K562 (cell line): ENCODE measurements at regions not wholly inside any gene's neighbourhood (a gene's known extent, or its start where the extent isn't known, plus 50 kb on each side); places are given as distances from the start of the nearest gene placed in this dataset.

ENCODE experiments used
- ATAC-seq: fragments of 200-7000 bp; cut with Tn5 transposase; 3 replicates; pipeline ENCODE4 v1.9.1; 2020; ENCODE audit warnings: moderate library complexity
- BruUV-seq: library from RNA; stranded (reverse); fragments of 400-500 nt; replicated peaks from 2 replicates; lab custom pipeline; 2021; lab: Mats Ljungman, UMichigan
- CTCF ChIA-PET: fragments of 300-600 bp; formaldehyde crosslinking; extraction: SDS; loops from one replicate; lab custom pipeline; 2021; ENCODE audit warnings: low intra/inter-chr PET ratio; lab: Yijun Ruan, JAX
- POLR2A ChIA-PET: fragments of 300-600, 350-650 bp; sonication (Branson Sonifier 250); formaldehyde crosslinking; extraction: SDS; loops from one replicate; lab custom pipeline; 2021; ENCODE audit warnings: antibody characterized with exemption, inconsistent platforms; lab: Yijun Ruan, JAX
- DNase-seq, 4 experiments: peaks; one replicate each; pipeline versions ENCODE4 v3.0.0 to v3.0.0-alpha.2; 2011 to 2018; ENCODE audit warnings: low spot score in 3 of 4, mixed read lengths in 3 of 4; ENCODE audit errors: extremely low read depth in 1 of 4
- FAIRE-seq: peaks from 2 replicates; lab custom pipeline; 2011; peaks lifted over from hg19 to GRCh38; lab: Jason Lieb, UNC
- H2AFZ ChIP-seq: 2 replicates; pipeline ENCODE4 v1.6.0; 2011; ENCODE audit warnings: low read depth, low read length, control low read depth, inconsistent platforms
- H3K27ac ChIP-seq: fragments of 200-600 bp; 3 replicates; pipeline ENCODE4 v1.8.0; 2011; ENCODE audit warnings: low read depth, mild to moderate bottlenecking, control low read depth, inconsistent platforms, low read length, moderate library complexity, mixed read lengths; ENCODE audit errors: extremely low read depth
- H3K27me3 ChIP-seq, 2 experiments: fragments of 300-600 bp in 1 of 2; 2 replicates in 1 of 2; 3 replicates in 1 of 2; pipeline versions ENCODE4 v1.6.0 to v1.8.0; 2011; ENCODE audit warnings: inconsistent platforms in 2 of 2, low read length in 2 of 2, mild to moderate bottlenecking in 1 of 2, mixed read lengths in 1 of 2, moderate library complexity in 1 of 2; ENCODE audit not compliant: control insufficient read depth in 2 of 2, insufficient read depth in 2 of 2
- H3K36me3 ChIP-seq: fragments of 300-600 bp; 3 replicates; pipeline ENCODE4 v1.8.0; 2011; ENCODE audit warnings: mild to moderate bottlenecking, low read length, inconsistent platforms; ENCODE audit not compliant: control insufficient read depth, insufficient read depth
- H3K4me1 ChIP-seq, 2 experiments: fragments of 200-600 bp in 1 of 2; replicated peaks in 1 of 2; 2 replicates in 1 of 2; 3 replicates in 1 of 2; pipeline versions ENCODE4 v1.5.1 to v1.8.0; 2011; ENCODE audit warnings: inconsistent platforms in 2 of 2, low read length in 2 of 2, mild to moderate bottlenecking in 1 of 2, mixed read lengths in 1 of 2, moderate library complexity in 1 of 2; ENCODE audit not compliant: control insufficient read depth in 2 of 2, insufficient read depth in 2 of 2
- H3K4me2 ChIP-seq: 2 replicates; pipeline ENCODE4 v1.6.1; 2011; ENCODE audit warnings: low read length, control low read depth, inconsistent platforms, mixed read lengths; ENCODE audit not compliant: insufficient read depth
- H3K4me3 ChIP-seq: fragments of 200-600 bp; sonication (generic), shearing (Covaris generic); 2 replicates; pipeline ENCODE4 v1.5.1; 2016; ENCODE audit warnings: control low read depth, inconsistent platforms
- H3K79me2 ChIP-seq: fragments of 200-600 bp; 3 replicates; pipeline ENCODE4 v1.8.0; 2011; ENCODE audit warnings: low read length, inconsistent platforms; ENCODE audit not compliant: control insufficient read depth, insufficient read depth
- H3K9ac ChIP-seq, 2 experiments: 2 replicates each; pipeline versions ENCODE4 v1.6.0 to v1.6.1; 2011; ENCODE audit warnings: low read depth in 2 of 2, low read length in 2 of 2, control low read depth in 1 of 2, inconsistent platforms in 1 of 2, mild to moderate bottlenecking in 1 of 2, mixed read lengths in 1 of 2; ENCODE audit not compliant: insufficient read depth in 1 of 2
- H3K9me1 ChIP-seq: one replicate; pipeline ENCODE4 v1.6.0; 2011; ENCODE audit warnings: inconsistent platforms, mild to moderate bottlenecking, low read length, moderate library complexity; ENCODE audit not compliant: control insufficient read depth, insufficient read depth
- H3K9me3 ChIP-seq: replicated peaks from 2 replicates; pipeline ENCODE4 v1.5.1; 2011; ENCODE audit warnings: low read depth, low read length, inconsistent platforms; ENCODE audit not compliant: control insufficient read depth, insufficient read depth
- H4K20me1 ChIP-seq: replicated peaks from 2 replicates; pipeline ENCODE4 v1.6.1; 2011; ENCODE audit warnings: low read length, inconsistent platforms, mixed read lengths; ENCODE audit not compliant: control insufficient read depth, insufficient read depth
- ASH1L ChIP-seq: fragments of 450-650 bp; IDR thresholded peaks from 2 replicates; pipeline ENCODE4 v1.6.1; 2018; ENCODE audit warnings: borderline replicate concordance, mild to moderate bottlenecking, low read depth; ENCODE audit not compliant: partially characterized antibody
- BRD9 ChIP-seq: fragments of 450-650 bp; IDR thresholded peaks from 2 replicates; pipeline ENCODE4 v1.6.1; 2018; ENCODE audit warnings: low read depth; ENCODE audit not compliant: partially characterized antibody
- CREB1 ChIP-seq, 2 experiments: sonication (generic) in 1 of 2; formaldehyde crosslinking in 1 of 2; IDR thresholded peaks; 2 replicates each; pipeline versions ENCODE4 v1.6.1 to v1.8.0; 2012 to 2022; ENCODE audit warnings: inconsistent platforms in 1 of 2, mild to moderate bottlenecking in 1 of 2, missing genetic modification reagents in 1 of 2, moderate library complexity in 1 of 2
- CTBP1 ChIP-seq: fragments of 450-650 bp; IDR thresholded peaks from 2 replicates; pipeline ENCODE4 v1.6.1; 2016; ENCODE audit warnings: borderline replicate concordance
- CXXC5 ChIP-seq: fragments of 250-450 bp; sonication (Bioruptor Pico); IDR thresholded peaks from 2 replicates; pipeline ENCODE4 v1.8.0; 2022; ENCODE audit warnings: inconsistent platforms, mild to moderate bottlenecking, moderate library complexity
- E2F6 ChIP-seq, 2 experiments: IDR thresholded peaks; 2 replicates each; pipeline ENCODE4 v1.6.1; 2011; ENCODE audit warnings: borderline replicate concordance in 1 of 2, control low read depth in 1 of 2, low read depth in 1 of 2, low read length in 1 of 2, mild to moderate bottlenecking in 1 of 2, mixed read lengths in 1 of 2, moderate library complexity in 1 of 2; ENCODE audit not compliant: insufficient read depth in 1 of 2, insufficient read length in 1 of 2, poor library complexity in 1 of 2, severe bottlenecking in 1 of 2; ENCODE audit errors: extremely low read depth in 1 of 2
- ETV6 ChIP-seq, 3 experiments: fragments of 150-350 bp in 1 of 3; sonication (generic) in 1 of 3; formaldehyde crosslinking in 1 of 3; IDR thresholded peaks; 2 replicates each; pipeline versions ENCODE4 v1.6.1 to v1.8.0; 2014 to 2022; ENCODE audit warnings: borderline replicate concordance in 2 of 3, low read depth in 2 of 3, antibody characterized with exemption in 1 of 3, low read length in 1 of 3, mild to moderate bottlenecking in 1 of 3, missing genetic modification reagents in 1 of 3
- FOXA3 ChIP-seq, 2 experiments: fragments of 450-650 bp in 1 of 2; sonication (generic) in 1 of 2; formaldehyde crosslinking; IDR thresholded peaks in 1 of 2; conservative IDR thresholded peaks in 1 of 2; 2 replicates each; pipeline versions ENCODE4 v1.4.0 to v1.8.0; 2020 to 2022; ENCODE audit warnings: mild to moderate bottlenecking in 2 of 2, missing genetic modification reagents in 1 of 2
- FOXM1 ChIP-seq, 2 experiments: fragments of 450-650 bp in 1 of 2; sonication (generic) in 1 of 2; formaldehyde crosslinking in 1 of 2; IDR thresholded peaks; 2 replicates each; pipeline versions ENCODE4 v1.6.1 to v1.9.0; 2017 to 2022; ENCODE audit warnings: low read depth in 2 of 2, mild to moderate bottlenecking in 2 of 2, missing genetic modification reagents in 1 of 2, moderate library complexity in 1 of 2
- HLTF ChIP-seq: fragments of 450-650 bp; IDR thresholded peaks from 2 replicates; pipeline ENCODE4 v1.6.1; 2016
- MAZ ChIP-seq, 2 experiments: fragments of 450-650 bp in 1 of 2; sonication (generic) in 1 of 2; formaldehyde crosslinking; IDR thresholded peaks in 1 of 2; conservative IDR thresholded peaks in 1 of 2; 2 replicates each; pipeline versions ENCODE4 v1.4.0 to v1.5.0; 2020; ENCODE audit warnings: mild to moderate bottlenecking in 1 of 2, missing genetic modification reagents in 1 of 2
- MTA3 ChIP-seq: fragments of 450-650 bp; formaldehyde crosslinking; IDR thresholded peaks from 2 replicates; pipeline ENCODE4 v1.6.1; 2017; ENCODE audit warnings: mild to moderate bottlenecking, borderline replicate concordance
- PHF8 ChIP-seq: fragments of 200-600 bp; sonication (generic); IDR thresholded peaks from 2 replicates; pipeline ENCODE4 v1.6.1; 2012; ENCODE audit warnings: mixed run types, mild to moderate bottlenecking, inconsistent platforms, low read length, moderate library complexity, borderline replicate concordance
- RNF2 ChIP-seq: sonication (generic); IDR thresholded peaks from 2 replicates; pipeline ENCODE4 v1.6.1; 2016
- STAT5A ChIP-seq: IDR thresholded peaks from 2 replicates; pipeline ENCODE4 v1.6.1; 2012; ENCODE audit warnings: low read length, inconsistent platforms, borderline replicate concordance
- ZNF239 ChIP-seq: fragments of 250-450 bp; sonication (Bioruptor Pico); IDR thresholded peaks from 2 replicates; pipeline ENCODE4 v1.4.0; 2020; ENCODE audit warnings: mild to moderate bottlenecking
- ZNF586 ChIP-seq: fragments of 450-650 bp; formaldehyde crosslinking; conservative IDR thresholded peaks from 2 replicates; pipeline ENCODE4 v1.4.0; 2020; ENCODE audit warnings: mild to moderate bottlenecking, moderate library complexity
- ZNF589 ChIP-seq: fragments of 200-800 bp; sonication (Bioruptor generic); IDR thresholded peaks from 2 replicates; pipeline ENCODE4 v1.6.1; 2016; ENCODE audit warnings: low read depth, missing genetic modification characterization, missing compliant biosample characterization
- ZNF668 ChIP-seq: fragments of 250-450 bp; sonication (Bioruptor Pico); IDR thresholded peaks from 2 replicates; pipeline ENCODE4 v1.8.0; 2022; ENCODE audit warnings: mild to moderate bottlenecking, inconsistent platforms
- WGBS: fragments of 100-300 bp; shearing (Covaris generic); methylation state at CpG from one replicate; pipeline ENCODE4 v1.1.6; 2016; ENCODE audit warnings: low coverage, mixed read lengths; ENCODE audit not compliant: insufficient coverage; ENCODE audit errors: missing lambda C conversion rate; 5-methylcytosine and 5-hydroxymethylcytosine counted together
- in situ Hi-C: fragments of 300-500 bp; cut with MboI; formaldehyde crosslinking; loops from 4 replicates; pipeline ENCODE4 v1.15.0; 2018; ENCODE audit warnings: inconsistent platforms, mixed read lengths
- intact Hi-C: fragments of 100-400 bp; cut with micrococcal nuclease; formaldehyde crosslinking; loops from 2 replicates; pipeline ENCODE4 v1.14.2; 2022

GRCh38 chr6:951399-952181, 258.7 kb upstream of the EXOC2 start:
- Histone ChIP-seq H3K4me1 (no peaks in the 10 kb centered on the region), H3K27me3 (peaks cover 0 to 9% of the 10 kb centered on the region in 2 experiments; a peak in 1 of 5 replicates), H3K27ac (no peak overlapping the region), H3K36me3 (no peaks in the 10 kb centered on the region), H3K9me1 (no peaks in the 10 kb centered on the region), H3K4me3 (no peak overlapping the region), H3K79me2 (no peaks in the 10 kb centered on the region), H4K20me1 (no peaks in the 10 kb centered on the region), H3K4me2 (no peak overlapping the region), H2AFZ (no peak overlapping the region), H3K9me3 (no peaks in the 10 kb centered on the region), H3K9ac (no peak overlapping the region)
- 1% methylated on average over 9 of the region's 9 CpGs for WGBS
- TF ChIP-seq CXXC5 (CRISPR knock-in tag) (no peak), FOXM1 (IDR thresholded peaks at IDR 0.05; ENCODE audit: low read depth) (no peak), FOXM1 (CRISPR knock-in tag; IDR thresholded peaks at IDR 0.05; ENCODE audit: low read depth) (no peak), RNF2 (no peak), ZNF589 (CRISPR knock-in tag) (no peak), BRD9 (no peak), ZNF239 (no peak), E2F6 (IDR thresholded peaks at IDR 0.05; ENCODE audit: borderline replicate concordance in 1 of 2, extremely low read depth in 1 of 2, insufficient read depth in 1 of 2, insufficient read length in 1 of 2, low read depth in 1 of 2, low read length in 1 of 2, poor library complexity in 1 of 2, severe bottlenecking in 1 of 2) (no peak), MAZ (CRISPR knock-in tag; conservative IDR thresholded peaks at IDR 0.05 in 1 of 2, IDR thresholded peaks at IDR 0.05 in 1 of 2) (no peak), HLTF (no peak), PHF8 (no peak), STAT5A (no peak), ZNF668 (CRISPR knock-in tag) (no peak), FOXA3 (CRISPR knock-in tag; conservative IDR thresholded peaks at IDR 0.05 in 1 of 2, IDR thresholded peaks at IDR 0.05 in 1 of 2) (no peak), ZNF586 (CRISPR knock-in tag) (no peak), ASH1L (no peak), CTBP1 (no peak), ETV6 (IDR thresholded peaks at IDR 0.05; ENCODE audit: borderline replicate concordance in 1 of 2, low read depth in 2 of 2, low read length in 1 of 2) (no peak), ETV6 (CRISPR knock-in tag; IDR thresholded peaks at IDR 0.05; ENCODE audit: borderline replicate concordance) (no peak), MTA3 (no peak), CREB1 (IDR thresholded peaks at IDR 0.05) (no peak), CREB1 (CRISPR knock-in tag; IDR thresholded peaks at IDR 0.05) (no peak)
- ATAC-seq (no peak), FAIRE-seq (no peak), DNase-seq (no peak)
- CTCF ChIA-PET, result no interaction called here
- in situ Hi-C loops (no loop called here), intact Hi-C loops (no loop called here)
- BruUV-seq, result no TSS peak
- POLR2A ChIA-PET, result no interaction called here
